Aorta (tissue), 5 donors: ENCODE measurements at regions not wholly inside any gene's neighbourhood (a gene's known extent, or its start where the extent isn't known, plus 50 kb on each side); places are given as distances from the start of the nearest gene placed in this dataset.

Experiments
- ATAC-seq: fragments of 200-7000 bp; cut with Tn5 transposase; one replicate; pipeline ENCODE4 v1.9.1; 2022; ENCODE audit warnings: moderate library complexity; ENCODE audit not compliant: low FRiP score
- DNase-seq, 2 donors: peaks; one replicate each; pipeline ENCODE4 v3.0.0-alpha.2; 2020
- H3K27ac ChIP-seq, 2 donors: one replicate each; pipeline ENCODE4 v1.5.1; 2013; ENCODE audit warnings: low read length in 2 of 2, mild to moderate bottlenecking in 2 of 2, moderate library complexity in 2 of 2, control low read depth in 1 of 2, inconsistent platforms in 1 of 2, low read depth in 1 of 2
- H3K27me3 ChIP-seq, 2 donors: one replicate each; pipeline ENCODE4 v1.6.1; 2013; ENCODE audit warnings: control low read depth in 1 of 2, low read length in 1 of 2, mild to moderate bottlenecking in 1 of 2, moderate library complexity in 1 of 2; ENCODE audit not compliant: insufficient read depth in 2 of 2, control insufficient read depth in 1 of 2
- H3K36me3 ChIP-seq, 2 donors: one replicate each; pipeline ENCODE4 v1.6.1; 2013; ENCODE audit warnings: control low read depth in 1 of 2, low read length in 1 of 2, mild to moderate bottlenecking in 1 of 2; ENCODE audit not compliant: insufficient read depth in 2 of 2, control insufficient read depth in 1 of 2
- H3K4me1 ChIP-seq, 2 donors: one replicate each; pipeline ENCODE4 v1.6.1; 2013; ENCODE audit warnings: low read length in 2 of 2, control low read depth in 1 of 2, mild to moderate bottlenecking in 1 of 2, moderate library complexity in 1 of 2; ENCODE audit not compliant: insufficient read depth in 2 of 2, control insufficient read depth in 1 of 2
- H3K4me3 ChIP-seq, 2 donors: one replicate each; pipeline ENCODE4 v1.5.1; 2013; ENCODE audit warnings: low read length in 2 of 2, control low read depth in 1 of 2, mild to moderate bottlenecking in 1 of 2
- H3K9me3 ChIP-seq: one replicate; pipeline ENCODE4 v1.6.1; 2013; ENCODE audit warnings: mild to moderate bottlenecking, low read length; ENCODE audit not compliant: control insufficient read depth
- WGBS, 2 donors: extraction: QIAGEN DNeasy Blood & Tissue Kit; methylation state at CpG; one replicate each; pipeline ENCODE4 v1.1.7; 2013; 5-methylcytosine and 5-hydroxymethylcytosine counted together
- intact Hi-C, 2 donors: fragments of 100-400 bp; cut with DNase I; formaldehyde crosslinking; loops; one replicate each; pipeline versions ENCODE4 v1.14.2 to v1.15.0; 2022
- donor health status: healthy with polysubstance abuse.
- donor health status: Bipolar disorder and iron deficiency.
- donor health status: DM: no; HTN: no; CAD: no.
- donor health status: DM: no; HTN: no; CAD: no.
- donor health status: DM: yes; HTN: yes; CAD: no.

GRCh38 chr3:168736202-168736601 is 640.5 kb upstream of the GOLIM4 start:
- no peak for ATAC-seq
- WGBS, 2 donors: 25 to 62% methylated on average over 2 of the region's 2 CpGs
- H3K4me1 ChIP-seq: no peaks in the 10 kb centered on the region

GRCh38 chr3:168730073-168730472 is 634.3 kb upstream of the GOLIM4 start:
- no peak for ATAC-seq
- H3K9me3 ChIP-seq: peaks cover 6% of the 10 kb centered on the region

More at GRCh38 chr3:168736202-168736601, 640.5 kb upstream of the GOLIM4 start:
- Histone ChIP-seq H3K27ac (no peak overlapping the region), H3K9me3 (peaks cover 1% of the 10 kb centered on the region), H3K27me3 (no peaks in the 10 kb centered on the region), H3K4me3 (no peak overlapping the region), H3K36me3 (no peaks in the 10 kb centered on the region)
- DNase-seq: no peak
- intact Hi-C loops: no loop called here

GRCh38 chr3:168722091-168722490 is 626.4 kb upstream of the GOLIM4 start:
- intact Hi-C loops: no loop called here
- Histone ChIP-seq H3K4me3 (no peak overlapping the region), H3K27me3 (no peaks in the 10 kb centered on the region), H3K9me3 (peaks cover 4% of the 10 kb centered on the region), H3K27ac (no peak overlapping the region), H3K36me3 (no peaks in the 10 kb centered on the region), H3K4me1 (no peaks in the 10 kb centered on the region)
- no peak for ATAC-seq
- no peak for DNase-seq

More at GRCh38 chr3:168730073-168730472, 634.3 kb upstream of the GOLIM4 start:
- intact Hi-C loops: no loop called here
- Histone ChIP-seq H3K4me1 (no peaks in the 10 kb centered on the region), H3K4me3 (no peak overlapping the region), H3K36me3 (no peaks in the 10 kb centered on the region), H3K27ac (no peak overlapping the region), H3K27me3 (no peaks in the 10 kb centered on the region)
- WGBS, 2 donors: 60 to 78% methylated on average over 3 of the region's 3 CpGs
- DNase-seq: no peak

GRCh38 chr3:168714609-168715240 is 619.0 kb upstream of the GOLIM4 start:
- no peak overlapping the region for H3K4me3 ChIP-seq
- no peak for DNase-seq
- H3K27me3 ChIP-seq: peaks cover 0 to 2% of the 10 kb centered on the region in 2 donors
- ATAC-seq: no peak
- H3K9me3 ChIP-seq: no peaks in the 10 kb centered on the region
- H3K4me1 ChIP-seq: peaks cover 0 to 2% of the 10 kb centered on the region in 2 donors
- H3K36me3 ChIP-seq: no peaks in the 10 kb centered on the region
- intact Hi-C loops: no loop called here
- WGBS, 2 donors: 68 to 76% methylated on average over 1 of the region's 1 CpG
- no peak overlapping the region for H3K27ac ChIP-seq

- DNase-seq (no peak), ATAC-seq (no peak)
- no peaks in the 10 kb centered on the region for H3K36me3 ChIP-seq
- peaks cover 0 to 2% of the 10 kb centered on the region in 2 donors for H3K27me3 ChIP-seq
- 75 to 79% methylated on average over 9 of the region's 9 CpGs for WGBS, 2 donors
- no peak overlapping the region for H3K27ac ChIP-seq
- H3K4me3 ChIP-seq: no peak overlapping the region
- H3K9me3 ChIP-seq: no peaks in the 10 kb centered on the region
- H3K4me1 ChIP-seq: peaks cover 0 to 2% of the 10 kb centered on the region in 2 donors
- intact Hi-C loops: no loop called here
Observed at GRCh38 chr3:168709073-168709472, 613.3 kb upstream of the GOLIM4 start.

GRCh38 chr3:168707900-168708299 is 612.2 kb upstream of the GOLIM4 start:
- DNase-seq (no peak), ATAC-seq (no peak)
- no peaks in the 10 kb centered on the region for H3K4me1 ChIP-seq
- no peak overlapping the region for H3K27ac ChIP-seq
- intact Hi-C loops: no loop called here
- peaks cover 0 to 2% of the 10 kb centered on the region in 2 donors for H3K27me3 ChIP-seq
- H3K36me3 ChIP-seq: no peaks in the 10 kb centered on the region
- no peaks in the 10 kb centered on the region for H3K9me3 ChIP-seq
- WGBS, 2 donors: 85 to 90% methylated on average over 2 of the region's 2 CpGs
- H3K4me3 ChIP-seq: no peak overlapping the region

GRCh38 chr3:168705412-168705811 is 609.7 kb upstream of the GOLIM4 start:
- DNase-seq: no peak
- ATAC-seq: no peak
- Histone ChIP-seq H3K9me3 (no peaks in the 10 kb centered on the region), H3K4me3 (no peak overlapping the region), H3K27ac (no peak overlapping the region), H3K27me3 (no peaks in the 10 kb centered on the region), H3K36me3 (no peaks in the 10 kb centered on the region), H3K4me1 (no peaks in the 10 kb centered on the region)
- 76 to 77% methylated on average over 3 of the region's 3 CpGs for WGBS, 2 donors
- intact Hi-C loops: no loop called here

GRCh38 chr3:168696051-168696450 is 600.3 kb upstream of the GOLIM4 start:
- DNase-seq (no peak), ATAC-seq (no peak)
- no peak overlapping the region for H3K4me3 ChIP-seq
- no peaks in the 10 kb centered on the region for H3K27me3 ChIP-seq
- no peaks in the 10 kb centered on the region for H3K4me1 ChIP-seq
- H3K9me3 ChIP-seq: no peaks in the 10 kb centered on the region
- intact Hi-C loops: no loop called here
- no peak overlapping the region for H3K27ac ChIP-seq
- H3K36me3 ChIP-seq: no peaks in the 10 kb centered on the region
- 59 to 67% methylated on average over 3 of the region's 3 CpGs for WGBS, 2 donors

- intact Hi-C loops: no loop called here
- ATAC-seq (no peak), DNase-seq (no peak)
- Histone ChIP-seq H3K36me3 (no peaks in the 10 kb centered on the region), H3K27me3 (no peaks in the 10 kb centered on the region), H3K4me3 (no peak overlapping the region), H3K4me1 (no peaks in the 10 kb centered on the region), H3K9me3 (no peaks in the 10 kb centered on the region), H3K27ac (no peak overlapping the region)
- 20 to 32% methylated on average over 3 of the region's 3 CpGs for WGBS, 2 donors
Observed at GRCh38 chr3:168693870-168694269, 598.1 kb upstream of the GOLIM4 start.
